GM12873 (cell line): ENCODE measurements at regions not wholly inside any gene's neighbourhood (a gene's known extent, or its start where the extent isn't known, plus 50 kb on each side); places are given as distances from the start of the nearest gene placed in this dataset.

Experiments used
- TF ChIP-seq, protein P1 (sequence below): IDR thresholded peaks from 2 replicates; pipeline ENCODE4 v1.5.1; 2012; ENCODE audit warnings: low read depth, mild to moderate bottlenecking, moderate library complexity, low read length, control low read depth; ENCODE audit not compliant: insufficient read depth; ENCODE audit errors: missing control alignments

DNA sequence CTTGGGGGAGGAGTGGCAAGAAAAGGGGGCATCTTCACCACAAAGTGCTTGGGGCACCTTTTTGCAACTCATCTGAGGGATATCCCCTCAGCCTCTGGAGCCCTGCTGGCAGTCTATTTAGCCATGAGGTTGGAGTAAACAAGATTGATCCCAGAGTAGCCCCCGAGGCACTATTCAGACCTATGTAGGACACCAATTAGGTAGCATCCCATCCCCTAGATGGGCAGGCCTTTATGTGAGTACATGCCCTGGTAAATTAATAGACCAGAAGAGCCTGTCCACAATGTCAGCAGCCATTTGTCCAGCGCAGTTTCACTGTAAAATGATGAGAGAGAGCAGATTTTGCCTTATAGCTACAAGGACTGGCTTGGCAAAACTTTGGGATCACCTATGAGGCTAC, 221.4 kb downstream of the DRD1 start:
- TF ChIP-seq, protein P1, sequence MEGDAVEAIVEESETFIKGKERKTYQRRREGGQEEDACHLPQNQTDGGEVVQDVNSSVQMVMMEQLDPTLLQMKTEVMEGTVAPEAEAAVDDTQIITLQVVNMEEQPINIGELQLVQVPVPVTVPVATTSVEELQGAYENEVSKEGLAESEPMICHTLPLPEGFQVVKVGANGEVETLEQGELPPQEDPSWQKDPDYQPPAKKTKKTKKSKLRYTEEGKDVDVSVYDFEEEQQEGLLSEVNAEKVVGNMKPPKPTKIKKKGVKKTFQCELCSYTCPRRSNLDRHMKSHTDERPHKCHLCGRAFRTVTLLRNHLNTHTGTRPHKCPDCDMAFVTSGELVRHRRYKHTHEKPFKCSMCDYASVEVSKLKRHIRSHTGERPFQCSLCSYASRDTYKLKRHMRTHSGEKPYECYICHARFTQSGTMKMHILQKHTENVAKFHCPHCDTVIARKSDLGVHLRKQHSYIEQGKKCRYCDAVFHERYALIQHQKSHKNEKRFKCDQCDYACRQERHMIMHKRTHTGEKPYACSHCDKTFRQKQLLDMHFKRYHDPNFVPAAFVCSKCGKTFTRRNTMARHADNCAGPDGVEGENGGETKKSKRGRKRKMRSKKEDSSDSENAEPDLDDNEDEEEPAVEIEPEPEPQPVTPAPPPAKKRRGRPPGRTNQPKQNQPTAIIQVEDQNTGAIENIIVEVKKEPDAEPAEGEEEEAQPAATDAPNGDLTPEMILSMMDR = no peak

DNA sequence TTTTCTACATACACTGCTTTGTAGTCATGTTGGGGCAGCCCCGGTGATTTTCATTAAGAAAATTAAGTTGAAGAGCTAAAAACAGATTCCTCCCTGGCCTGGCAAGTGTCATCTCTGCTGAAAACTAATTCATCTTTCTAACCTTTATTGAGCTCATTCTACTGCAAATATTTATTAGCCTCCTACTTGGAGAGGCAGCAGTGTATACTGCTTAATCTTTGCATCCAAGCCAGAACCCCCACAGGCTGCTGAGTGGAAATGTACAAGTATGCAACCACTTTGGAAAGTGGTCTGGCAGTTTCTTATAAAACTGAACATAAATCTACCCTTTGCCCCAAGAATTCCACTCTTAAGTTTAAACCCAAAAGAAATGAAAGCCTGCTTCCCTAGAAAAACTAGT, 223.4 kb downstream of the DRD1 start:
- TF ChIP-seq, protein P1 = no peak

DNA sequence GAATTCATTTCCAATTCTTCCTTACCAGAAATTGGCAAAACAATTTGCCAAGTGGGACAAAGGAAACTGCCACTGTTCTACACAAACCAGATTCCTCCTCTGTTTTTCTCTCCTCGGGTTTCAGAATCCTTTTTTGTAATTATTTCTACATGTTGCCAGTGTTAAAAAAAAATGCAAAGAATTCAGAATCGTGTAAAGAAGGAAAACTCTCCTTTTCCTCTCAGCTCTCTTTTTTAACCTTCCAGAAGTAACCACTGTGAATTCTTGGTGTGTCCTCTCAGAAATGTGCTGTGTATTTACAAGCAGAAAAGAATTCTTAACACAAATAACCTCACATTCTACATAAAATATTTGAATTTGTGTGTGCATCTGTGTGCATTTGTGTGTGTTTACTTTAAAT, 224.6 kb downstream of the DRD1 start:
- TF ChIP-seq, protein P1 = no peak

GRCh38 chr5:175216991-175217390, 227.0 kb downstream of the DRD1 start:
- TF ChIP-seq, protein P1 = no peak

DNA sequence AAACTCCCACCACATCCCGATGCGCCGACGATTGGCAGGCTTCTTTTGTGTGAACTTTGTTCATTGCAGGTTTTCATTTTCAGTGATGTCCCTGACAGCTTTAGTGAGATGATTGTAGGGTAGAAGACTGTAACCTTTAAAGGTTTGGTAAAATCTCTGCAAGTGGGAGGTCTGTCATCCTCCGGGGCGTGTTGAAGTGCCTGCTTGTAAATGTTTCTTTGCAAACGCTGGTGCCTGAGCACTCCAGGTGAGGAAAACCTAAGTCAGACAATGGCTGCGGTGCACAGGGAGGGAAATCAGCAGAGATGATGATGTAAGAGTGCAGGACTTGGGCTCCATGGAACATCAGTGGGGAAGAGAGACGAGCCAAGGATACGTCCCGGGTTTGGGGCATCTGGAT, 228.1 kb downstream of the DRD1 start:
- TF ChIP-seq, protein P1 = no peak

GRCh38 chr5:175214152-175214551, 229.8 kb downstream of the DRD1 start:
- TF ChIP-seq, protein P1 = no peak

DNA sequence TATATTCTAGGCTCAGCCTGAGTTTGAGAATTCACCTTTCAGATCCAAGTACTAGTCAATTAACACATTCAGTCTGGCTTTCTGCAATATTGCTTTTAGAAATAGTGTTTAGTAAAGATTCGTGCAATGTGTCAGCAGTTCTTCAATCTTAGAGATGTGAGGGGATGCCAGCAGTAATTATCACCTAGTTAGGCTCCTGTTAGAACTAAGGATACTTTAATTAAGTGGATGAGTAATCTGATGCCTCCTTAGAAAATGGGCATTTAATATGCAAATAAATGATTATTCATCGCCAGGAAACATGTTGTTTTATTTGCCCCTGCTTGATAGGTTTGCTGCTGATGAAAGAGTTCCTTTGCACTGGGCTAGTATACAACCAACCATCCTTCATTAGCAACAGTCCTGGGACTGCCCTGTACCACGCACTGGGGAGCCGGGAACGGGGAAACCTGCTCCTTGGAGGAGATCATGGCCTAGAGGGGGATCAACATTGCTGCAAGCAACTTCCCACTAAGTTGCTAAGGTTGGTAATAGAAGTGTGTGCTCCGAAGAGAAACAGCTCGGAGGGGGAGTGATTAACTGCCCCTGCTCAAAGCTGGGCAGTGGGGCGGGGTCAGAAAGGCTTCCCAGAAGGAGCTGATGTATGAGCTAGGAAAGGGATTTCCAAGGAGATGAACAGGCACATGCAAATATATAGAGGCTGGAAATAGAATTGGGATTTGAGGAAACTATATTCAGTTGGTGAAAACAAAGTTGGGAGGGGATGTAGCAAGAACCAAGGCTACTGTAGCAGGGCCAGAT, 231.8 kb downstream of the DRD1 start:
- TF ChIP-seq, protein P1 = no peak
